Activated T-cell treated with anti-CD3 and anti-CD28 coated beads, Interleukin-2, amount 50 U/mL, for 24 hours (primary cell): ENCODE measurements at regions not wholly inside any gene's neighbourhood (a gene's known extent, or its start where the extent isn't known, plus 50 kb on each side); places are given as distances from the start of the nearest gene placed in this dataset.

Source experiments
- DNase-seq: peaks from one replicate; pipeline ENCODE4 v3.0.0-alpha.2; 2020
- H3K27ac Mint-ChIP-seq: 2 replicates; pipeline ENCODE4 v1.8.0; 2020; ENCODE audit warnings: mild to moderate bottlenecking, mixed read lengths
- H3K27me3 Mint-ChIP-seq: 2 replicates; pipeline ENCODE4 v1.8.0; 2020; ENCODE audit warnings: mixed read lengths
- H3K36me3 Mint-ChIP-seq: 2 replicates; pipeline ENCODE4 v1.8.0; 2020; ENCODE audit warnings: low read depth, mixed read lengths
- H3K4me1 Mint-ChIP-seq: 2 replicates; pipeline ENCODE4 v1.8.0; 2020; ENCODE audit warnings: low read depth, mixed read lengths
- H3K4me3 Mint-ChIP-seq: 2 replicates; pipeline ENCODE4 v1.8.0; 2020; ENCODE audit warnings: mild to moderate bottlenecking, moderate library complexity, mixed read lengths
- H3K9me3 Mint-ChIP-seq: 2 replicates; pipeline ENCODE4 v1.8.0; 2020; ENCODE audit warnings: mixed read lengths

DNA sequence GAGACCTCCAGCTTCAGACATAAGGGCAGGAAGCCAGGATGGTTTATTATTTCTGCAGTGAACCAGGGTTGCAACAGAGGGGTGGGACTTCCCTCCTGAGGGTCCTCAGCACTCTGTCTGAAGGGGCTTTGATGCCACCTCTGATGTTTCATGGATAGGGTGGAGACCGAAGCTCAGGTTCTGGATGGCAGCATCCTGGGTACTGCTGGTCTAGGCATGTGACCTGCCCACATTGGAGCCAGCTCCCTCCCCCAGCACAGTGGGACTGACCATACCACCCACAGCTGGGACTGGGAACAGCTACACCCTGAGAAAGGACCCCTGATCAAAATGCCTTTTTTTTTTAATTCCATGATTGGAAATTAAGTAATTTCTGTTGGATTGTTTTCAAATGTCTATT lies 355.2 kb downstream of the ZNF516 start:
- Mint-ChIP-seq H3K4me3 (no peak overlapping the region), H3K27ac (no peak overlapping the region), H3K36me3 (no peaks in the 10 kb centered on the region), H3K9me3 (no peaks in the 10 kb centered on the region), H3K4me1 (no peaks in the 10 kb centered on the region), H3K27me3 (peaks cover 4% of the 10 kb centered on the region)
- DNase-seq: no peak

DNA sequence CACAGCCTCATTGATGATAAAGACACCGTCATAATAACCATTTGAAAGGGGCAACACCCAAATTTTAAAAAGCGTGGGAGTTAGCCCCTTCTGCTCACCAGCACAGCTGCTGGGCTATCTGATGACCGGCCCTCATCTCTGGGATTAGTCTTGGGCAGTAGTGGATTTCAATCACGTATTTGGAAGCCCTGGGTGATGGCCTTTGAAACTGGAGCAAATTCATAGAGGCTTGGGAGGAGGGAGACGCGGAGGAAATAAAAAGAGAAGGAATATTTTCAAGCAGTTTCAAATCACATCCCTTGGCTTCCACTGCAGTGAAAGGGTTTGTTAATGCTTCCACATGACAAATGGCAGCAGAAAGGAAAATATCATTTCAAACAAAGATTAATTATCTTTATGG lies 357.8 kb downstream of the ZNF516 start:
- no peak for DNase-seq
- Mint-ChIP-seq H3K27ac (no peak overlapping the region), H3K9me3 (no peaks in the 10 kb centered on the region), H3K36me3 (no peaks in the 10 kb centered on the region), H3K4me1 (peaks cover 5% of the 10 kb centered on the region), H3K4me3 (no peak overlapping the region), H3K27me3 (peaks cover 8% of the 10 kb centered on the region)

GRCh38 chr18:76136701-76137100 lies 358.3 kb downstream of the ZNF516 start:
- Mint-ChIP-seq H3K27ac (no peak overlapping the region), H3K27me3 (peaks cover 8% of the 10 kb centered on the region), H3K36me3 (no peaks in the 10 kb centered on the region), H3K9me3 (no peaks in the 10 kb centered on the region), H3K4me1 (peaks cover 7% of the 10 kb centered on the region), H3K4me3 (no peak overlapping the region)
- no peak for DNase-seq

- peaks cover 4% of the 10 kb centered on the region for H3K27me3 Mint-ChIP-seq
- H3K4me1 Mint-ChIP-seq: peaks cover 8% of the 10 kb centered on the region
- no peak for DNase-seq
- H3K9me3 Mint-ChIP-seq: no peaks in the 10 kb centered on the region
- no peak overlapping the region for H3K4me3 Mint-ChIP-seq
- no peaks in the 10 kb centered on the region for H3K36me3 Mint-ChIP-seq
- H3K27ac Mint-ChIP-seq: no peak overlapping the region
These were observed 360.4 kb downstream of the ZNF516 start for GRCh38 chr18:76134628-76135027.

GRCh38 chr18:76133873-76134272 lies 361.2 kb downstream of the ZNF516 start:
- Mint-ChIP-seq H3K4me1 (peaks cover 8% of the 10 kb centered on the region), H3K27me3 (peaks cover 4% of the 10 kb centered on the region), H3K4me3 (no peak overlapping the region), H3K36me3 (no peaks in the 10 kb centered on the region), H3K27ac (no peak overlapping the region), H3K9me3 (no peaks in the 10 kb centered on the region)
- DNase-seq: no peak

DNA sequence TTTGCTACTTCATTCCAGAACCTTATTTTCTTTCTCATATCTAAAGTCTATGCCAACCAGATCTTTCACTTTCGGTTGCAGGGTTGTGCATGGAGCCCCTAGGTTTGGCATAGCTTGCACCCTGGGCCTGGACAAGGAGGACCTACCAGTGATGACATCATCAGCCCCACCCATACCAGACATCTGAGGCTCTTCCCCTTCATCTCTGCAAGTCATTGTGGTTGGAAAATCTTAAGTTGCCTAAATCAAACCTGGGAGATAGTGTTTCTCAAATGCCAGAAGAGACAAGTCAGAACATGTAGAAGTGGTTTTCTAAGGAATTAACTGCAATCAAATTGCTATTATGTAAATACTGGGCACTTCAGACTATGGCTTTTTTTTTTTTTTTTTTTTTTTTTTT lies 363.3 kb downstream of the ZNF516 start:
- H3K4me3 Mint-ChIP-seq: no peak overlapping the region
- H3K27ac Mint-ChIP-seq: no peak overlapping the region
- no peaks in the 10 kb centered on the region for H3K9me3 Mint-ChIP-seq
- peaks cover 4% of the 10 kb centered on the region for H3K27me3 Mint-ChIP-seq
- H3K4me1 Mint-ChIP-seq: peaks cover 8% of the 10 kb centered on the region
- H3K36me3 Mint-ChIP-seq: no peaks in the 10 kb centered on the region
- no peak for DNase-seq

GRCh38 chr18:76130845-76131244 lies 364.2 kb downstream of the ZNF516 start:
- DNase-seq: no peak
- no peaks in the 10 kb centered on the region for H3K9me3 Mint-ChIP-seq
- peaks cover 4% of the 10 kb centered on the region for H3K27me3 Mint-ChIP-seq
- H3K4me1 Mint-ChIP-seq: peaks cover 8% of the 10 kb centered on the region
- no peaks in the 10 kb centered on the region for H3K36me3 Mint-ChIP-seq
- no peak overlapping the region for H3K27ac Mint-ChIP-seq
- no peak overlapping the region for H3K4me3 Mint-ChIP-seq

- no peak overlapping the region for H3K27ac Mint-ChIP-seq
- H3K36me3 Mint-ChIP-seq: no peaks in the 10 kb centered on the region
- DNase-seq: no peak
- no peaks in the 10 kb centered on the region for H3K4me1 Mint-ChIP-seq
- no peaks in the 10 kb centered on the region for H3K9me3 Mint-ChIP-seq
- no peaks in the 10 kb centered on the region for H3K27me3 Mint-ChIP-seq
- no peak overlapping the region for H3K4me3 Mint-ChIP-seq
These were observed 368.7 kb downstream of the ZNF516 start for GRCh38 chr18:76126327-76126726.

DNA sequence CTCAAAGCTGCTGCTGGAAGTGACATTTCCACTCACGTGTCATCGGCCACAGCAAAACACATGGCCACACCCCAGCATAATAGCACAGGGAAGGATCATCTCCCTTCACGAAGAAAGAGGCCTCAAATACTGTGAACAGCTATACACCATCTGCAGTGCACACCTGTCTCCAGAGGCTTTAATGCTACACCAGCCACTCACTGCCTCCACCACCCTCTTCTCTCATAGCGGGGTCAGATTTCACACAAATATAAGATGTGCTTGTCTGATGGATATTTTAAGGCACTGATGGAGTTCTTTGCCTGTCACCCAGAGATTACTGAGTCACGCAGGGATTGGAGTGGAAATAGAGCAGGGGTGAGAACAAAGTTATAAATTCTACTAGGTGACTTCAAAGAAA lies 374.0 kb downstream of the ZNF516 start:
- H3K27ac Mint-ChIP-seq: no peak overlapping the region
- no peaks in the 10 kb centered on the region for H3K36me3 Mint-ChIP-seq
- peaks cover 5% of the 10 kb centered on the region for H3K27me3 Mint-ChIP-seq
- H3K4me1 Mint-ChIP-seq: no peaks in the 10 kb centered on the region
- H3K4me3 Mint-ChIP-seq: no peak overlapping the region
- no peak for DNase-seq
- H3K9me3 Mint-ChIP-seq: no peaks in the 10 kb centered on the region

- no peaks in the 10 kb centered on the region for H3K4me1 Mint-ChIP-seq
- no peak for DNase-seq
- H3K27me3 Mint-ChIP-seq: peaks cover 9% of the 10 kb centered on the region
- no peaks in the 10 kb centered on the region for H3K36me3 Mint-ChIP-seq
- no peaks in the 10 kb centered on the region for H3K9me3 Mint-ChIP-seq
- no peak overlapping the region for H3K27ac Mint-ChIP-seq
- H3K4me3 Mint-ChIP-seq: no peak overlapping the region
These were observed 379.5 kb downstream of the ZNF516 start for GRCh38 chr18:76115580-76115979.

DNA sequence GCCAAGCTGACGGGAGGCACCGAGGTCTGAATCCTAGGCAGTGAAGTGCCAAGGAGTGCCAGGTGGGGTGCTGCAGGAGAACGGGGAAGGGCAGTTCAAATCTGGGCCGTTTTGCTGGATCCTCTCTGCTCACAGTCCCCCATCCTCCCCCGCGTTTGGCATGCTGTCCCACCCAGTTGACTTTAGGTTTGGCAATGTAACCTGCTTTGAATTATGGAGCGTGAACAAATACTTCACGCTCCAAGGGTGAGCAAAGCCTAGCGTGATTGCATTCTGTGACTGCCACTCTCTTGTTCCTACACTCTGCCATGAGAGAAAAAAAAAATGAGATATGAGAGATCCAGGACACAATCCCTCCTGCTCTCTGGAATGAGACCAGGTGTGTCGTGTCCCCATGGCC lies 381.9 kb downstream of the ZNF516 start:
- H3K9me3 Mint-ChIP-seq: no peaks in the 10 kb centered on the region
- H3K27me3 Mint-ChIP-seq: peaks cover 9% of the 10 kb centered on the region
- no peak overlapping the region for H3K27ac Mint-ChIP-seq
- DNase-seq: no peak
- no peaks in the 10 kb centered on the region for H3K4me1 Mint-ChIP-seq
- no peak overlapping the region for H3K4me3 Mint-ChIP-seq
- H3K36me3 Mint-ChIP-seq: no peaks in the 10 kb centered on the region

GRCh38 chr18:76102626-76103025 lies 392.4 kb downstream of the ZNF516 start:
- Mint-ChIP-seq H3K4me1 (peaks cover 5% of the 10 kb centered on the region), H3K27ac (no peak overlapping the region), H3K27me3 (peaks cover 12% of the 10 kb centered on the region), H3K36me3 (no peaks in the 10 kb centered on the region), H3K9me3 (peaks cover 20% of the 10 kb centered on the region), H3K4me3 (no peak overlapping the region)
- DNase-seq: no peak

DNA sequence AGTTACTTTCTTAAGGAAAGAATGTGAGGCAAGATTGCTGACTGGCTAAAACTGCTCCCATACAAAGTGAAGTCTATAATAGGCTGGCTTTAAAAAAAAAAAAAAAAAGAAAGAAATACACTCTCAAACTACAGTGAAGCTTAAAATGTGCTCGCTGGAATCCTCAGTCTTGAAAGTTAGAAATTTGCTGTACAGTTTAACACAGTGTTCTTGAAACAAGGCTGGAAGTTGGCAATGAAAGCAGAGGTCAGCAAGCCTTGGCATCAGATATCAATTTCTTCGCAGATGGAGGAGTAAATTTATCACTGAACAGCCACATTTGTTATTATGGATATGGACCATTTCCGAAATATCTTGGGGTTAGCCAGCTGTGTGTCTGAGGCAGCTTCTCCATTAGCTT lies 392.9 kb downstream of the ZNF516 start:
- DNase-seq: no peak
- H3K9me3 Mint-ChIP-seq: peaks cover 20% of the 10 kb centered on the region
- H3K27ac Mint-ChIP-seq: no peak overlapping the region
- peaks cover 5% of the 10 kb centered on the region for H3K4me1 Mint-ChIP-seq
- peaks cover 12% of the 10 kb centered on the region for H3K27me3 Mint-ChIP-seq
- H3K36me3 Mint-ChIP-seq: no peaks in the 10 kb centered on the region
- H3K4me3 Mint-ChIP-seq: no peak overlapping the region

DNA sequence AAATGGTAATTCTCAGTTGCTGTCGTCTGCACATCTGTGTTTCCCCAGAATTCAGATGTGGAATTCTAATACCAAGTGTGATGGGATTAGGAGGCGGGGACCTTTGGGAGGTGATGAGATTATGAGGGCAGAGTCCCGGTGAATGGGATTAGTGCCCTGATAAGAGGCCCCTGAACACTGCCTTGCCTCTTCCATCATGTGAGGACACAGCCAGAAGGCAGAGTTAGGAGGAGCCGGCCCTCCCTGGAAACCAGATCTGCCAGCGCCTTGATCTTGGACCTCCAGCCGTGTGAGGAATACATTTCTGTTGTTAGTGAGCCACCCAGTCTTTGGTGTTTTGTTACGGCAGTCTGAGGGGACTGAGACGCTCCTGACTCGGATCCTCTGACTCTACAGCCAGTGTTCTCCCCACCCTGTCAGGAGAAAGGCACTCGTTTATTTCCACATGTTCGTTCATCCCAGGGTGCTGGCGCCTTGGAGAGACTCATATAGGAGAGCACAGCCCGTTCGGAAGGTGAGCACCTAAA lies 395.0 kb downstream of the ZNF516 start:
- no peaks in the 10 kb centered on the region for H3K36me3 Mint-ChIP-seq
- H3K27ac Mint-ChIP-seq: no peak overlapping the region
- no peak overlapping the region for H3K4me3 Mint-ChIP-seq
- H3K9me3 Mint-ChIP-seq: peaks cover 16% of the 10 kb centered on the region
- H3K27me3 Mint-ChIP-seq: peaks cover 12% of the 10 kb centered on the region
- H3K4me1 Mint-ChIP-seq: peaks cover 5% of the 10 kb centered on the region
- DNase-seq: no peak

- Mint-ChIP-seq H3K4me1 (peaks cover 5% of the 10 kb centered on the region), H3K4me3 (no peak overlapping the region), H3K36me3 (no peaks in the 10 kb centered on the region), H3K9me3 (peaks cover 14% of the 10 kb centered on the region), H3K27ac (no peak overlapping the region), H3K27me3 (peaks cover 21% of the 10 kb centered on the region)
- DNase-seq: no peak
These were observed 396.2 kb downstream of the ZNF516 start for GRCh38 chr18:76098674-76099411.

- Mint-ChIP-seq H3K9me3 (no peaks in the 10 kb centered on the region), H3K27ac (no peak overlapping the region), H3K4me1 (no peaks in the 10 kb centered on the region), H3K36me3 (no peaks in the 10 kb centered on the region), H3K4me3 (no peak overlapping the region), H3K27me3 (no peaks in the 10 kb centered on the region)
- DNase-seq: no peak
These were observed 413.5 kb downstream of the ZNF516 start for GRCh38 chr18:76081536-76081935.
